NCI-H748 treated with DMSO at 0.1 percent for 48 hours (cell line): ENCODE measurements at regions not wholly inside any gene's neighbourhood (a gene's known extent, or its start where the extent isn't known, plus 50 kb on each side); places are given as distances from the start of the nearest gene placed in this dataset.
"Not testable (repeated sequence)": the region's sequence is repeated elsewhere in the genome, so short reads cannot be mapped to it uniquely, and the experiment has no call there.

Source experiments
- DNase-seq: peaks from one replicate; lab custom pipeline; 2025; lab: John Stamatoyannopoulos, UW

DNA sequence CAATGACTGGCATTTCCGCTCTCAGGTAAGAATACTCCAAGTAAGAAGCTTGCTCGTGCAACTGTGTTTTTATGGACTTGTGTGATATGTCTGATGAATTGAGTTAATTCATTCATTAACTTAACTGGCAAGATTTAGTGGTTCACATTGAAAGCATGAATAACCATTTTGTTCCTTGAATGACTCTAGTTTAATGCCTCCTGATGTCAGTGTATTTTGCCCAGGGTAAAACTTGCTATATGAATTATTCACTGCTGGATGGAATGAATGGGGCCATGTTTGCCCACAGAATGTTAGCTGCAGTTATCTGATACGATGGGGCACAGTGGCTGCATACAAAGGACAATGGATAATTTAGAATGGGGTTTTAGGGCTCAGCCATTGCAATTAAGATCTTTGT is 124.1 kb downstream of the ZNF365 start:
- no peak for DNase-seq

GRCh38 chr10:62500116-62500515 is 125.9 kb downstream of the ZNF365 start:
- not testable (repeated sequence) for DNase-seq

GRCh38 chr10:62501547-62501946 is 127.4 kb downstream of the ZNF365 start:
- no peak for DNase-seq

DNA sequence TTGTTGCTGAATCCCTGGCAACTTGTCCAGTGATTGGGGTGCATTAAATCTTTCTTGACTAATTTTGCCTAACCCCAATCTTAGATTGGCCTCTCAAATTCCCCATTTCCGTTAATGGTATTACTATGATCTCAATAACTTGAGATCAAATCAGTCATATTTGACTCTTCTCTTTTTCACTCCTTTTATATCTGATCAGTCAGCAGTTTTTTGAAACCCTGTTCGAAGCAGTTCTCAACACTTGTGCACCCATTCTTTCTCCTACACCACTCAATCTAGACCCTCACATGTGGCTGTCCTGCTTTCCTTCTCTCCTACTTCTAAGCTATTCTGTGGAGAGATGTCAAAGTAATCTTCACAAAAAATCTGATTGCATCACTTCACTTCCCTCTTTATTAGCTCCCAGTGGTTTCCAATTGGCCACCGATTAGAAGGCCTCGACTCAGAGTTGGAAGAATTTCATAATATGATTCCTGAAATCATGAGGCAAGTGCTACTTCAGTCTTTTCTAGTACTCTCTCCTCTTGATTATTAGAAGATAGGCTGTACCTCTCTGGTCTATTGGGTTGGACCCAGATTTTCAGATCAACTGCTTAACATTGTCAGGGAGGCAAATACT is 128.9 kb downstream of the ZNF365 start:
- no peak for DNase-seq

DNA sequence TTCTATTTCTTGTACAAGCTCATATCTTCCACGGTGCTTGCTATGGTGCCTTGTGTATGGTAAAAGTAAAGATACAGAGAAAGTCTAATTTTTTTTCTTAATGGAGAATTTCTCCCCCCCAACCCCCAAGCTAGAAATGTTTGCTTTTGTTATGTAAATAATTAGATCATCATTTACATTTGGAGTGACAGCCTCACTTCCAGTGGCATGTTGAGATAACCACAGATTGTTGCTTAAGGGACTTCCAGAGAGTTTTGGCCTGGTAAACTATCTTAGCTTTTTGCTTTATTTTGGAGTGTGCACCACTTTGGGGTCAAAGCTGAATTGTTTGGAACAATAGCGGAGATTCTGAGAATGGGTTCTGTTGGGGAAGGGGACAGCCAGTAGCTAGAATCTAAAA is 129.7 kb downstream of the ZNF365 start:
- no peak for DNase-seq

GRCh38 chr10:62506371-62506770 is 132.2 kb downstream of the ZNF365 start:
- no peak for DNase-seq

- DNase-seq: no peak
Measured at GRCh38 chr10:62511238-62511637, 137.1 kb downstream of the ZNF365 start.

GRCh38 chr10:62511656-62512055 is 137.5 kb downstream of the ZNF365 start:
- DNase-seq: no peak

GRCh38 chr10:62512732-62513475 is 138.7 kb downstream of the ZNF365 start:
- DNase-seq: no peak

DNA sequence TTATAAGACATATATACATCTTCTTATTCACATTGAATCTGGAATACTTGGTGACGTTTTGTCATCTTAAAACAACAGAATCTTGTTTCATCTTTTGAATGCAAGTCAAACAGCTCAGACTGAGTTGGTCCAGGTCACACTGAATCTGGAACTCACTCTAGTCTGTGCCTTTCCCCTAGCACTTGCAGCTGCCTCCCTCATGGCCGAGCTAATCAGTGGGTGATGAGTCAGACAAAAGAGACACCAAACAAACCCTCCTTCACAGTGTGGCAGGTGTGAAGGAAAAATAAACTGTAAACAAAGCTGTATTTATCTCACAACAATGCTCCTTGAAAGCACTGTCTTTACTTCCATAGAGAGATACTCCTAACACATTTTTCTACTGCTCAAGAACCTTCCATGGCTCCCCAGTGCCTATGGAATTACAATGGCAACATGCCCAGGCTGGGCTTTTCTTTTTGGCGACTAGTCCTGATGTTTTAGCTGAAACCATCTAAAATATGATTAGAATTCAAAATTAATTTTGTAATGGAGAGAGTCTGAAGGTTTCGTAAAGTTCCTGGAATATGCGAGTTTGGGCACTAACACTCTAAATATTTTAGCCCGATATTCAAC is 140.0 kb downstream of the ZNF365 start:
- no peak for DNase-seq

DNA sequence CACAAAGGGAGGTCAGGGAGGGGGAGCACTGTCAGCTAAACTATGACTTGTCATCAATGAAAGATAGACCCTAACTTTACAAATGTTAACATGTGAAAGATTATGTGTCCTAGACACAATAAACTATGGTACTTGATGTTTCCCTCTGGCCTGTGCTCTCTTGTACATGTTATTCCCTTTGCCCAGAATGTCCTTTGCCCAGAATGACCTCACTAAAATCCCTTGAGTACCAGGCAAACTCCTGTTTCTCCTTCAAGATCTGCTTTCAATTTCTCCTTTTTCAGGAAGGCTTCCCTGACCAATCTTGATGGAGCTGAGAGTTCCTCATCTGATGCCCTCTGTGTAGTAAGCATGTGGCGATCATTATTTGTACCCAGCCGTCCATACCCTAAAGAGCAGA is 143.1 kb downstream of the ZNF365 start:
- no peak for DNase-seq

GRCh38 chr10:62527019-62527827 is 153.1 kb downstream of the ZNF365 start:
- no peak for DNase-seq

- DNase-seq: no peak
Measured at GRCh38 chr10:62528441-62528840, 154.3 kb downstream of the ZNF365 start.

GRCh38 chr10:62529396-62529795 is 155.2 kb downstream of the ZNF365 start:
- no peak for DNase-seq

DNA sequence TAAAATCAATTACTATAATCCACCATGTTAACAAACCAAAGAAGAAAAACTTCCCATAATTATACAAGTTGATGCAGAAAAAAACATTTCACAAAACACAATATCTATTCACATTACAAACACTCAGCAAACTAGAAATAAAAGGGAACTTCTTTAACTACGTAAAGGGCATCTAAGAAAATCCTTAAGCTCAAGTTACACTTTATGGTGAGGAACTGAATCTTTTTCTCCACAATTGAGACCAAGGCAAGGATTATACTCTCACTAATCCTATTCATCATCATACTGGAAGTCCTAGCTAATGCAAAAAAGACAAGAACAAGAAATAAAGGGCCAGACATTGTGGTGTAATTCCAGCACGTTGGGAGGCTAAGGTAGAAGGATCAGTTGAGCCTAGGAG is 159.9 kb downstream of the ZNF365 start:
- no peak for DNase-seq

- no peak for DNase-seq
Measured at GRCh38 chr10:62538606-62539005, 164.4 kb downstream of the ZNF365 start.

- no peak for DNase-seq
Measured at GRCh38 chr10:62540389-62540788, 166.2 kb downstream of the ZNF365 start.

- no peak for DNase-seq
Measured at GRCh38 chr10:62541811-62542210, 167.6 kb downstream of the ZNF365 start.

DNA sequence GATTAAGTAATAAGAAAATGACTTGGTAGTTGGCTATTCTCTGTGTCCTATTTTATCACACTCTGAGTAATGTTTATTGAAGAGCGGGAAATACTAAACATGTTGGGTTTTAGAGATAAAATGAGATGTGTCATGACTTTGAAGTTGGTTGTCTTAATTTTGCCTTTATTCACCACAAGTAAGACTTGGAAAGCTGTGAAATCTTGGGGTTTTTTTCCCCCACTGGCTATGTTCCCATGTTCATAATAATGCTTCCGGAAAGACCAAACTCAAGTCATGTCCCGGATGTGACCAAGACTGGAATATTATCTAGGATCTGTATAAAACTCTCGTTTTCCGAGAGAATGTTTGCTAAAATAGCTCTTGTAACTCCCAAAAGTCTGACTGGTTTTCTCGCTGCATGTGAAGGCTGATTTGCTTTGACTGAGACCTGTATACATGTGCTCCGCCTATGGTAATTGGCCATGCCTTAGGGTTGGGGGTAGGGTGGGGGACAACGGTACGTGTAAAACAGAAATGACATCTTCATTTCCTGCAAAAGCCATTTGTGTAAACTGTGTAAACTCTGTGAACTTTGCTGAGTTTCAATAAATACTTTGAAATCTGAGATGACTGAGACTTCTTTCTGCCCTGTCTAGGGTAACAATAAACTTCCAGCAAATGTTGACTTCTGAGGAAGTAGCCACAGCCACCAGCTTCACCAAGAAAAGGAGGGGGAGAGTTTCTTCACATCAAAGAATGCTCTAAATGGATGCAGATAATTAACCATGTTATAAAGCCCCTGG is 169.6 kb downstream of the ZNF365 start:
- no peak for DNase-seq

DNA sequence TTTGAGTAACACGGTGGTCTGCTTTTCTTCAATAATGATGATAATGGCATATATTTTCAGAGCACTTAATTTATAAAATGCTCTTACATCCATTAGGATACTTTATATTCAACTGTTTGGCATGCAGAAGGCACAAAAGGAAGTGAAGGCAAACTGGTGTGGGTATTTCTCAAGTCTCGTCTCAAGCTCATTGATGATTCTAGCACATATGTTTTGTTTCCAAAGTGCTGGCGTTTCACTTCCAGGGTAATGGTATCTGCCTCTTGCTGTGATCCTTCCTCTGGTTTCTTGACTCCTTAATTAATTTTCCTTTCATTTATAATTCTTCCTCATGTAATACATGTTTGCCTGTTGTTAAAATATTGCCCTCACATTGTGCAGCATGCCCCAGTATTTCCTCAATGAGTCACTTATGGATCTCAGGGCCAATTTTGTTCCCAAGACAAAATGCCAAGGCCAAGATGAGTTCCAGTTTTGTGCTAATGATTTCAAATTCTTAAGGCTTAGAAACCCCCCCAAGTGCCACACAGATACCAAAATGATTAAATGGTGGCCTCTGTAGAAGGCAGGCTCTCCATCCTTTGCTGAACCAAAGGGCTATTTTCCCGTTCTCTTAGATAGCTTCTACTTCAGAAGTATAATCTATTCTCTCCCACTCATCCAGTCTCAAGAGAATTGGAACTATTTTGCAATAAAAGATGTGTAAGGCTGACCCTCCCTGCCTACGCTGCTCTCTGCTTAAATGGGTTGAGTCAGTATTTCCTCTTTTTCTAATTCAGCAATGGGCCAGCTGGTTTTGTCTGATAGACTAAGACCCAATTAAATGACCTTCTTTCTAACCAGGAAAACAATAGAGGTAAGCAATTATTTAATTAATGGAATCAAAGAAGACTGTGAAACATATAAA is 171.2 kb downstream of the ZNF365 start:
- no peak for DNase-seq

DNA sequence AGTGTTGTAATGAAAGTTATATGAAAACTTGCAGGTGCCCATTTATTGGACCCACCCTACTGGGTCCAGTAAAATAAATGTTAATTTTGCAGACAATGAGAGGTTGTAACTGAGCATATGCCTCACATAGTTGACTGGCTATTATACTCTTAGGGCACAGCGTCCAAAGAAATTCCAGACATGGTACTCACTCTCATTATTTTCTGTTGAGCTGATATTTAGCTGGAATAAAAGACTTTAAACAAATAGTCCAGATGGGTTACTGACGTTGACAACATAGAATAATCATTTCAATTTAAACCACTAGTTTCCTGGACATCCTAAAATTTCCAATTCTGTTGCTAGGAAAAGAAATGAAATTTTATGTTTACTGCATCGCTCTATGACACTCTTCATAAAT is 174.5 kb downstream of the ZNF365 start:
- DNase-seq: no peak
